ENCODE measurements at regions not wholly inside any gene's neighbourhood (a gene's known extent, or its start where the extent isn't known, plus 50 kb on each side); places are given as distances from the start of the nearest gene placed in this dataset.
A peak's percentile ranks its signal among the peaks of the same experiment; 100 is the strongest.

- TF ChIP-seq ATF6 (CRISPR knock-in tag; IDR thresholded peaks at IDR 0.05) (no peak), MLX (CRISPR knock-in tag; IDR thresholded peaks at IDR 0.05) (no peak), MYBL2 (CRISPR knock-in tag; IDR thresholded peaks at IDR 0.05) (no peak), TEAD4 (CRISPR knock-in tag; IDR thresholded peaks at IDR 0.05) (no peak), FOXK1 (CRISPR knock-in tag; IDR thresholded peaks at IDR 0.05) (no peak)
Observed at GRCh38 chr3:20999661-21000060, 751.3 kb downstream of the ZNF385D start (continued).

GRCh38 chr3:20997183-20997582 is 753.8 kb downstream of the ZNF385D start:
- POLR2A ChIA-PET: interaction anchor here (0.6 kb wide), 1 partner anchor 712 kb away, joined by 3 read pairs; no protein-coding TSS in a partner anchor
- no peak overlapping the region for H3K4me3 Mint-ChIP-seq
- no peak for ATAC-seq
- H3K4me1 Mint-ChIP-seq: peaks cover 47% of the 10 kb centered on the region
- H3K36me3 Mint-ChIP-seq: no peaks in the 10 kb centered on the region
- CTCF ChIA-PET: interaction anchor here (0.9 to 1.1 kb wide), 2 partner anchors 20 to 21 kb away, joined by 3 to 5 read pairs; no protein-coding TSS in a partner anchor
- no peaks in the 10 kb centered on the region for H3K27me3 Mint-ChIP-seq (ENCODE audit: low read depth)
- no peaks in the 10 kb centered on the region for H3K9me3 Mint-ChIP-seq
- no peak for DNase-seq (ENCODE audit: low spot score)
- peak overlapping the region; percentile 13; the same call in 1 of the 2 replicates for H3K27ac Mint-ChIP-seq
- TF ChIP-seq TEAD4 (CRISPR knock-in tag; IDR thresholded peaks at IDR 0.05): no peak
- TF ChIP-seq SMAD3 (CRISPR knock-in tag; IDR thresholded peaks at IDR 0.05; ENCODE audit: borderline replicate concordance): no peak
- no peak for TF ChIP-seq ATF2 (CRISPR knock-in tag; IDR thresholded peaks at IDR 0.05; ENCODE audit: borderline replicate concordance, low read depth)
- no peak for TF ChIP-seq NFE2L1 (CRISPR knock-in tag; IDR thresholded peaks at IDR 0.05)
- no peak for TF ChIP-seq EMX1 (CRISPR knock-in tag; IDR thresholded peaks at IDR 0.05)
- no peak for TF ChIP-seq ZNF281 (CRISPR knock-in tag; IDR thresholded peaks at IDR 0.05)
- TF ChIP-seq NFYB (CRISPR knock-in tag; conservative IDR thresholded peaks at IDR 0.05; ENCODE audit: low read depth): no peak
- TF ChIP-seq USF2 (CRISPR knock-in tag; IDR thresholded peaks at IDR 0.05): no peak
- no peak for TF ChIP-seq ARID4B (CRISPR knock-in tag; IDR thresholded peaks at IDR 0.05; ENCODE audit: borderline replicate concordance)
- TF ChIP-seq ERG (CRISPR knock-in tag; IDR thresholded peaks at IDR 0.05): no peak
- TF ChIP-seq JAZF1 (CRISPR knock-in tag; IDR thresholded peaks at IDR 0.05): no peak
- no peak for TF ChIP-seq ZNF263 (CRISPR knock-in tag; IDR thresholded peaks at IDR 0.05; ENCODE audit: low read depth)
- no peak for TF ChIP-seq NR2C2 (CRISPR knock-in tag; IDR thresholded peaks at IDR 0.05)
